HG02678 (cell line): ENCODE measurements at regions not wholly inside any gene's neighbourhood (a gene's known extent, or its start where the extent isn't known, plus 50 kb on each side); places are given as distances from the start of the nearest gene placed in this dataset.

Experiments
- ATAC-seq: cut with Tn5 transposase; IDR thresholded peaks from one replicate; pipeline ENCODE4 v1.9.1; 2021; ENCODE audit warnings: mild to moderate bottlenecking, moderate library complexity; ENCODE audit not compliant: unreplicated experiment

GRCh38 chr7:22627136-22627535 lies 99.9 kb upstream of the IL6 start:
- ATAC-seq = no peak

- no peak for ATAC-seq
Observed at GRCh38 chr7:22625251-22625650, 101.7 kb upstream of the IL6 start.

- ATAC-seq = no peak
Observed at GRCh38 chr7:22624781-22625180, 102.2 kb upstream of the IL6 start.

- ATAC-seq = no peak
Observed at GRCh38 chr7:22622116-22622785, 104.7 kb upstream of the IL6 start.

GRCh38 chr7:22618528-22618927 lies 108.5 kb upstream of the IL6 start:
- no peak for ATAC-seq

GRCh38 chr7:22617166-22617565 lies 109.8 kb upstream of the IL6 start:
- ATAC-seq = no peak

- ATAC-seq = no peak
Observed at GRCh38 chr7:22613496-22613895, 113.5 kb upstream of the IL6 start.

GRCh38 chr7:22612776-22613175 lies 112.8 kb upstream of the STEAP1B start:
- no peak for ATAC-seq

- no peak for ATAC-seq
Observed at GRCh38 chr7:22611758-22612079, 111.7 kb upstream of the STEAP1B start.

- no peak for ATAC-seq
Observed at GRCh38 chr7:22610951-22611757, 111.2 kb upstream of the STEAP1B start.

GRCh38 chr7:22610263-22610662 lies 110.3 kb upstream of the STEAP1B start:
- ATAC-seq = no peak

GRCh38 chr7:22607180-22607579 lies 107.2 kb upstream of the STEAP1B start:
- ATAC-seq = no peak

GRCh38 chr7:22604246-22604645 lies 104.3 kb upstream of the STEAP1B start:
- ATAC-seq = no peak

GRCh38 chr7:22601812-22602565 lies 102.0 kb upstream of the STEAP1B start:
- ATAC-seq = no peak

- no peak for ATAC-seq
Observed at GRCh38 chr7:22601408-22601807, 101.4 kb upstream of the STEAP1B start.

GRCh38 chr7:22601003-22601402 lies 101.0 kb upstream of the STEAP1B start:
- ATAC-seq = no peak

- no peak for ATAC-seq
Observed at GRCh38 chr7:22598318-22598920, 98.4 kb upstream of the STEAP1B start.

GRCh38 chr7:22597844-22598243 lies 97.9 kb upstream of the STEAP1B start:
- ATAC-seq = no peak

GRCh38 chr7:22596763-22597400 lies 96.9 kb upstream of the STEAP1B start:
- no peak for ATAC-seq

- ATAC-seq = no peak
Observed at GRCh38 chr7:22594020-22594419, 94.0 kb upstream of the STEAP1B start.

- ATAC-seq = no peak
Observed at GRCh38 chr7:22591271-22591670, 91.3 kb upstream of the STEAP1B start.
